ENCODE measurements at regions not wholly inside any gene's neighbourhood (a gene's known extent, or its start where the extent isn't known, plus 50 kb on each side); places are given as distances from the start of the nearest gene placed in this dataset.
"Not testable (repeated sequence)": the region's sequence is repeated elsewhere in the genome, so short reads cannot be mapped to it uniquely, and the experiment has no call there.

DNA sequence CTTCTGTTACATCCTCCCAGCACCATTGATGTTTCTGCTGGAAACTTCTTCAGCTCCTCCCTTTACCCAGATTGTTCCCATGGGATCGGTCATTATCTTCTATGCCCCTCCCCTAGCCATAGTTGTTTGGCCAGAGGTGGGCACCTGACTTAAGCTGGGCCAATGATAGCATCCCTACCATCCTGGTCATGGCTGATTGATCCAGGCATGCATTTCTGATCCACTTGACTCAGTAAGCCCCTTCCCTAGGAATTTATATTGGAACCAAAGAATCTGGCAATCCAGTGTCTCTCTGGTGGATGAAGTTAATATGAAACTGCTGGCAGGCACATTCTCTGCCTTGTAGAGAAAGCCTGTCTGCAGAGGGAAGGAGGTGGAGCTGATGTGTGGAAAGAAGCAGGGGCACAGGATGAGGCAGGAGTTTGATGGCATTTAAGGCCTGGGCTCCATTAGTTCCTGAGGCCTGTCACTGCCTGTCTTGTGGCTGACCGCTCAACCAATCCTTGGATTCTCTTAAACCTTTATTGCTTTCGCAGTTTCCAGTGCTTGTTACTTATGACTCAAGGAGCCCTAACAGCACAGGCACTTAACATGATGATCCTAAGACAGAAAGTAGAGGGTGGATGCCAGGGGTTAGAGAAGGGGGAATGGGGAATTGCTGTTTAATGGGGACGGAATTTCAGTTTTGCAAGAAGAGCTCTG is 152.4 kb downstream of the ABCC12 start:
- DNase-seq (ENCODE audit: low read depth), result no peak

DNA sequence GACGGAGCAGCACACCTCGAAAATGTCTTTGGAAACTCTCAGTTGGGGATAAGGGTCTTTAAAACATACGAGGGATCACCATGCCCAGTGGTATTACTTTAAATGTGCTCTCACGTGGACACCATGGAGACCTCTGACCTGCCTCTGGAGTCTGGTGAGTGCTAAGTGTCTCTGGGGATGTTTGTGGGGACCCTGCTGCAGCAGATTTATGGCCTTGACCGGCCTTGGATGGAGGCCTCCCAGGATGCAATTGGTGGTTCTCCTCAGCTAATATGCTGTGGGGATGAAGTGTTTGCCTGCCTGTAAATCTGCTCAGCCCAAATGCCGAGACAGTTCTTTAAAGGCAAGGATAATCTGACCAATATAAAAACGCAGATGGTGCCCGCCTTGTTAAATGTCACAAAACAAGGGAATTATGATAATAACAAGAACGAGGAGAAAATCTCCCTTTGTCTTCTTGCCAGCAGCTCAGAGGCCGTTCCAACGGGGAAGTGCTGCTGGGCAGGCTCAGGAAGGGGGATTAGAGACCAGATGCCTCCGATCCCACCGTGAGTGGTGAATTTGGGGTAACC is 154.4 kb downstream of the ABCC12 start:
- no peak for DNase-seq (ENCODE audit: low read depth)

DNA sequence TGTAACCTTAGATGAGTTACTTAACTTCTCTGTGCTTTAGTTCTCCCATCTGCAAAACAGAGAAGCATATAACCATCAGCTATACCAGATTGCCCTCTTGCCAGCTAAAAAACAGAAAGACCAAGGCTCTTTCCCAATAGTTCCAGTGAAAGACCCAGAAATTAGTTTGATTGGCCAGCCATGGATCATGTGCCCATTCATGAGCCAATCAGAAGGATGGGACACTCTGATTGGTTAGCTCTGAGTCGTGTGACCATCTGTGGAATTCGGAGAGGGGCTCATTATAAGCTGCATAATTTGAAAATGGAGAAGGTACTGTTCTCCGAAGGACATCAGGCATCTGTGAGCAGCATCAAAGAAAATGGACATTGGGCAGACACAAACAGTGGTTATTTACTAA is 155.2 kb downstream of the ABCC12 start:
- DNase-seq (ENCODE audit: low read depth), result no peak

DNA sequence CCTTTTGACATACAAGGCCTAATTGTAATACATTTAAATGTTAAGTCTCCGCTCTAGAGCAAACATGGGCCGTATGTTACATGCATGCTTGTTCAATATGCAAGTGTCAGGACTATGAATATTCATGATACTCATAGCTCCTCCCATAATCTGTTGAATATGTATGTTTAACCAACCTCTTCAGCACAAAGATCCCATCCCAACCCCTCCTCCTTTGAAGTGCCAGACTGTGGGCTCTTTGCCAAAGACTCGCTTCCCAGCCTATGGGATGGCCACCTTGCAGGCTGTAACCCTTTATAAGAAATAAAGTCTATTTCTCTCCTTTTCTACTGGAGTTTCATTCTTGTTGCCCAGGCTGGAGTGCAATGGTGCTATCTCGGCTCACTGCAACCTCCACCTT is 156.2 kb downstream of the ABCC12 start:
- DNase-seq (ENCODE audit: low read depth), result no peak

DNA sequence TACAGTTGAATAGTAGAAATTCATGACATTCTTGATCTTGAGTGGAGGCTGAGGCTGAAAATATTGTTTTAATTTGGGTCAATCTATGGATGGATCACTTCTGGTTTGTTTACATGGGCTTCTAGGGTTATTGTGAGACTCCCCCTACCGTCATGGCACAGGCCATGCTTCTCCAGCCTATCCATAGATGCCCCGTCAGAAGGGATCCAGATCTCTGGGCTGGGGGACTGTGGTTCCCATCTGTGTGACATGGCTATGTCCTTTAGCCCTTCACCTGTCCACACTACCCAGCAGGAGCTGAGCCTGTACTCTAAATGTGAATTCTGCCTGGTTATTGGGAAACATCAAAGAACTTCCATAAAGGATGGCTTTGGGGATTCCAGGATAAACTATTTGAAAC is 160.4 kb downstream of the ABCC12 start:
- DNase-seq (ENCODE audit: low read depth), result no peak

DNA sequence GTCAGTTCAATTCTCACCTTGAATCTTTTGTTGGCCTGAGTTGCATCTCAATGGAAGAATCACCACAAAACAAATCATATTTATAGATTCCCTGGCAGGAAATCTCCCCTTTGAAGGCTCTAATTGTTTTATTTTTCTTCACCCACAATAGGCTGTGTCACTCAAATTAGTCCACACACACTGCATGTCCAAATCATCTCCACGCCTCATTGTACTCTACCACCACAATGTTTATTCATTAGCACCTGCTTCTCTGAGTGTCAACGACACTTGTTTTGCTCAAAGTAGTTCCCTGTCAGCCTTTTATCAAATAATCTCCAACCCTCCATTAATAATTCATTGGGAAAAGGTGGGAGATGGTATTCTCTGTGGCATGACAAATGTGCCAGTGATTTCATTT is 164.3 kb downstream of the ABCC12 start:
- DNase-seq (ENCODE audit: low read depth), result no peak

DNA sequence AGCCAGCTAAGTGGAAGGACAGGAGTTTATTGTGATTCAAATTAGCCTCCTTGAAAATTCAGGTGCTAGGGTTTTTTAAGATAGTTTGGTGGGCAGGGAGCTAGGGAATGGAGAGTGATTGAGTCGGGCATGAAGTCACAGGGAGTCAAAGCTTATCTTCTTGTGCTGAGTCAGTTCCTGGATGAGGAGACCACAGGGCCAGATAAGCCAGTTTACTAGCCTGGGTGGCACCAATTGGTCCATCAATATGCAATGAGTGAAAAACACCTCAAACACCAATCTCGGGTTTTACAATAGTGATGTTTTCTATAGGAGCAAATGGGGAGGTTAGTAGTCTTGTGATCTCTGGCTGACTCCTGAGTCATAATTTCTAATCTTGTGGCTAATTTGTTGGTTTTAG is 165.1 kb downstream of the ABCC12 start:
- no peak for DNase-seq (ENCODE audit: low read depth)

DNA sequence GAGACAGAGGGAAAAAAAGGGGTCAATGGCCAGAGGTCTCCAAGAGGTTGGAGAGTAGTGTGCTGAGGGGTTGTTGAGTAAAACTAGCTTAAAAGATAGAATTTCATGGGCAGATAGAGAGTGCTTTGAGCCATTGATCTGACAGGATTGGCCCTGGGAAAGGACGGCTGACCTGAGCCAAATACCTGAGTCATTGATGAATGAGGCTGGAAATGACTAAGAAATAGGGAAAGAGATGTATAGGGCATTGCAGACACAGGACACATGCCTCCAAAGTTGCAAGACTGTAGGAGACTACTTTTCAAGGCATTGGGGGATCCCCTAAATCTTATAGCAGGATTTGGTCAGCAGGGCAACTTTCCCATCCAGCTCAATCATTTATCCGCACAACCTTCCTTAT is 168.7 kb downstream of the ABCC12 start:
- no peak for DNase-seq (ENCODE audit: low read depth)

DNA sequence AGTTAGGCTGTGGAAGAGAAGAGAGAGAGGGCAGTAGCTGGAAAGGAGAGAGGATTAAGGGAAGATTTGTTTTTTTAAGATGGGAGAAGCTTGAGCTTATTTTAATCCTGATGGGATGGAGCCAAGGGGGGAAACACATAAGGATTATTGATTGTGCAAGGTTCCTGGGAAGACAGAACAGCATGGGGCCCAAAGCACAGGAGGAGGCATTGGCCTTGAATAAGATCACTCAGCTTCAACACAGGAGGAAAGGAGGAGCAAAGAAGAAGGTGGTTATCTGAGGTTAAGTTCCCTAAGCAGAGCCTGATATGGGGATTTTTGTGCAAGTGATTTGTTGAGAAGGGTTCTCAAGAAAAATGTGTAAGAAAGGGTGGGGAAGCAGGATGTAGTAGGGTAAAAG is 169.8 kb downstream of the ABCC12 start:
- DNase-seq (ENCODE audit: low read depth), result no peak

DNA sequence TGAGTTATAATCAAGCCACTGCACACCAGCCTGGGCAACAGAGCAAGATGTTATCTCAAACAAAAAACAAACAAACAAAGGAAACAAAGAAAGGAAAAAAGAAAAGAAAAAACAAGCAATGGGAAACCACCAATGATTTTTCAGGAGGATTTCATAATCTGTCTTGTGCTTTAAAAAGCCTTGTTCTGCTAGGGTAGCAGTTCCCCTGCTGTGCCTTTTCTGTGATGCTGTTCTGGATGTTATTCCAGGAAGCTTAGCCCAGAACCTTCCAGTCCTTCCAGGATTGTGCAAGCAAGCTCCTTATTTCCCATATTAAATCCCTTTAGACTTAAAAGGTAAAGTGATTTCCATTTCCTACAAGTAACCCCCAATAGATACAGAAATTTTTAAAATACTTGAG is 171.1 kb downstream of the ABCC12 start:
- DNase-seq (ENCODE audit: low read depth), result no peak

DNA sequence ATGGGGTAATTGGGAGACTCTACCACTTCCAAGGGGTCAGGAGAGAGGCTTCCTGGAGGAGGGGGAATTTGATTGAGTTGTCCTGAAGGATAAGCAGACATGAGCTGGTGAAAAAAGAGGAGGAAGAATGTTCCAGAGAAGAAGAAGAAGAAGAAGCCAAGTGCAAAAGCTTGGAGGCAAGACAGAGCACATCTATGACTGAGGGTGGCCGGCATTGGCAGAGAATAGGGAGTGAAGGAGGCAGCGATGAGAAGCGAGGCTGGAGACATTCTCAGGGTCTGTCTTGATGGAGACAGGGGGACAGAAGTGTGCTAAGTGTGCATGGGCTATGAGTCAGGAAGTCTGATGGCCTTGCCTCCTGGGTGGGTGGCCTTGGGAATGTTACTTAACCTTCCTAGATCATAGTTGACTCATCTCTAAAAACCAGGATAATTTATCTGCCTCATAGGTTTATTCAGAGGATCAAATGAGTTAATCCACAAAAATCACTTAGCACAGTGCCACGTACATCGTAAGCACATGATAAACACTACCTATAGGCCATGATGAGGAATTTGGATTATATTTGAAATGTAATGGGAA is 171.7 kb downstream of the ABCC12 start:
- DNase-seq (ENCODE audit: low read depth), result no peak

DNA sequence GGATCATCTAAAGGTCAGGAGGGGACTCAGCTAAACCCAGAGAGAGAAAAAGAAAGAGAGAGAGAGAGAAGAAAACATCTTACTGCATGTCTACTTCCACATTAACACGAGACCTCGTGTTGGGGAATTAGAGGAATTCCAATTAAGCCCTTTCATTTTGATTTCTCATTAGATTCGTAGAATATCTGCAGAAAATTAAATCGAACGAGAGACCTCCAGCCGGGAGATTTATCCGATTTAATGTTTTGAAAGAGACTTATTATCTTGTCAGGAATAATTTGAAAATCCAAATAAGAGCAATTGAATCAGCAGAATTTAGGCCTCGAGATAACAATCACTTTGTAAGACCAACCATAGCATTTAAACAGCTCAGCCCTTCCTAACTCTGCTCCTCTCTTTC is 175.6 kb downstream of the ABCC12 start:
- no peak for DNase-seq (ENCODE audit: low read depth)

DNA sequence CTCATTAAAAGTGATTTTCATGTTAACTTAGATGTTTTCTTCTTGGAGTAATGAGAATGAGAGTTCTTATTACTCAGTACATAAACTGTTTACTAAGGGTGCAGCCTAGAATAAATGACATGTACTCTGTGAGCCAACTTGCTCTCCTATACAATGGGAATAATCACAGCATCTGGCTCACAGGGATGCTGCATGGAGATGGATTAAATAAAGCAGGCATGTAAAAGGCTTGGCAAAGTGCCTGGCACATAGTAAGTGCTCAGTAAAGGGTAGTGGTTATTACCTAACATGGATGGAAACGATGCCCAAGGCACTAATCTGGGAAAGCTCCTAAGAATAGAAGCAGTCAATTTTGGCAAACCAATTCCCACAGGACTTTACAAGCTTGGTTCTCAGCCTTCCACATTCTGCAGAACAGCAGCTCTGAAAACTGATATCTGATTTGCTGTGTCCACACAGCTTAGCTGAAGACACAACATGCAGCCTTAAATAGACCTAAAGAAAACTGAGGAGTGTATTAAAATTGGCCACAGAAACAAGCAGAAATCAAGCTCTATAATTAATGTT is 176.1 kb downstream of the ABCC12 start:
- DNase-seq (ENCODE audit: low read depth), result no peak

DNA sequence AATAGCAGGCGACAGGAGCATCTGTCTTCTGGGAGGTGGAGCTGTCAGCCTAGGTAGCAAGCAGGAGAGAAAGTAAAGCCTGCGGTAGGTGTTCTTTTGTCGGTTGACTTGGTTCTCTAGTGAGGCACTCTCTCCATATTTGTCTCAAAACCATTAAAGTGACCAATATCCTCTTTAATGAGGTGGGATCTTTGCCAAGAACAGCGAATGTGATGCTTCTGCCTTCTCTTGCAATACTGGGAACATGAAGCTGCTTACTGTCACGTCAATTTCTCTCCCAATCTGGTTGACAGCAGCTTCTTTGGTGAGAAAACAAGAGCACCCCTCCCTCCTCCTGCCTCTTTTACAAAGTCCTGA is 176.7 kb downstream of the ABCC12 start:
- DNase-seq (ENCODE audit: low read depth), result no peak

DNA sequence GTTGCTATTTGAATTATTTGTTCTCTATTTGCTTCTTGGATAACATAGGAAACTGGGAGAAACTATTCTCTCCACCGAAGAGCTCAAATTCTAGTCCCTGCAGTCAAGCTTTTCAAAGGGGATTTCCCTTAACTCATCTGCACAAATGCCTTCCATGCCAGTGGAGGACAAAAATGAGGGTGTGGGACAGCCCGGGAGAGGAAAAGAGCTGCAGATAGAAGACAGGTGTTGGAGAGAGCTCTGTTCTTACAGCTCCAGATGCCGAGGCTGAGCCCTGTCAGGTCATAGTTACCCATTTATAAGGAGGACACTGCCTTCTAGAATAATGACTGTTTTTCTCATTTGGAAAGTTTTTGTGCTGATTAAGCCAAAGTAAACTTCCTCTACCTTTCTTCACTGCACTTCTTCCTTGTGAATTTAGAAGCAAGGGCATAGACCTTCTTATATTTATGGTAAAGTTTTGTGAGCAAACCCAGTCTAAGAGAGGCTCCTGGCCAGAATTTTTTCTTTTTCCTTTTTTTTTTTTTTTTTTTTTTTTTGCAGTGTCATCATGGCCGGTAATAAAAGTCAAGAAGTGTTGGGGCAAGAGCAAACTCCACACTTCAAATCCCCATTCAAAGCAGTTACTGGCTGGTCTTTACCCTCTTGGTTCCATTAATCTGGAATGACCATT is 177.2 kb downstream of the ABCC12 start:
- DNase-seq (ENCODE audit: low read depth), result no peak

DNA sequence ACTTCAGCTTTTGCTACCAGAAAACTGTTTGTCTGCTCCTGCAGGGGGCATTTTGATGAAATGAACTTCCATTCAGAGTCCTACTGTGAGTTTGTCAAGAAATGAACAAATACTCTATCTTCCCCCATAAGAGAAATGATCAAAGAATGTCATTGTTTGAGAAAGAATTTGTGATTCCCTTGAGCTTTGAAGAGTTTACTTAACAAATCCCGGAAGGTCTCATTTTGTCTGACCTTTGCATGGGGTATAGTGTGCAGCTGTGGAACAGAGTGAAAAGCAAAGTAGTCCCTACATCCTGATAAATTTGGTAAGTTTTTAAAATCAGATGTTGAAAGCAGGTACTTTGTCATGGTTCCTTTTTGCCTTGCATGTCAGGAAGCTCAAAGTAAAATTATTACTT is 178.0 kb downstream of the ABCC12 start:
- DNase-seq (ENCODE audit: low read depth), result no peak

DNA sequence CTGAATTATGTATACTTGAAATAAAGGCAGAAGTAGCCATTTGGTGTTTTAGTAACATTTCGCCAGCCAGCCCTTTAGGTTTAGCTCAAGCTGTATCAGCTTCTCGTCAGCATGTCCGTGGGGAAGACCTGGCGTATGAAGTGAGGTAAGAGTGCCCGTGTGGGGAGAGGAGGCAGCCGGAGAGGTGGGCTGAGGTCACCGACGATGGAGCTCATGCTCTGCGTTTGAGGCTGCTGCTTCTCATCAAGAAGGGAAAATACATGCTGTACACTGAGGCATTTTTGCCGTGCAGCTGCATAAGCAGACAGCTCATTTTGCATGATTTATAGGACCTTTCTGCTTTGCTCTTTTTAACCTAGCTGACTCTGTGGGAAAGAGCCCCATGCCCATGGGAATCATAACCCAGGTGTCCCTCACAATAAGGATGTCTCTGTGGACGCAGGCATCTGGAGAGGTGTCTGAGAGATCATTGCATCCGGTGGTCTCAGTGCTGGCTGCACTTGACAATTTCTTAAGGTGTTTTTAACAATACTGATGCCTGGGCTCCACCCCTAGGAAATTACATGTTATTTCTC is 179.1 kb downstream of the ABCC12 start:
- DNase-seq (ENCODE audit: low read depth), result no peak

DNA sequence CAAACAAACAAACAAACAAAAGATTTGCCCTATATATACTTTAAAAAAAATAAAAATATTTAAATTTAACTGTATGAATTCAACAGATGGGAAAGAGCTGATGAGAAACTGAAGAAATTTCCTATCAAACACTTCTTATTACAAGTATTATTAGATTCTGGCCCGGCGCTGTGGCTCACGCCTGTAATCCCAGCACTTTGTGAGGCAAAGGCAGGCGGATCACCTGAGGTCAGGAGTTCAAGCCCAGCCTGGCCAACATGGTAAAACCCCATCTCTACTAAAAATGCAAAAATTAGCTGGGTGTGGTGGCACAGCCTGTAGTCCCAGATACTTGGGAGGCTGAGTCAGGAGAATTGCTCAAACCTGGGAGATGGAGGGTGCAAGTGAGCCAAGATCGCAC is 180.8 kb downstream of the ABCC12 start:
- DNase-seq (ENCODE audit: low read depth), result not testable (repeated sequence)

DNA sequence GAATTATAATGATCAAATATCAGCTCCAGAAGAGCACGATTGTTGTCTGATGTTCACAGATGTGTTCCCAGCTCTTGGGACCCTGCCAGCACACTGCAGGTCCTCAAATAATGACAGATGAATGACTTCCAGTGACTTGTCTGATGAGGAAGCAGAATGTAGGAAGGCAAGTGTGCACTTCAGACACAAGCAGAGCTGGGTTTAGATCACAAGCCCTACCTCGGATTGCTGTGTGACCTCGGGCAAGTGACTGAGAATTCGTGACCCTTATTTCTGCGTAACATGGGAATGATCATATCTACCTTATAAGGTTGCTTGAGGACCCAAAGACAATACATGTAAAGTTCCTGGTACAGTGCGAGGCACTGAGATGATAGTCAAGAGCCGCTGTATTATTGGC is 182.2 kb downstream of the ABCC12 start:
- no peak for DNase-seq (ENCODE audit: low read depth)

DNA sequence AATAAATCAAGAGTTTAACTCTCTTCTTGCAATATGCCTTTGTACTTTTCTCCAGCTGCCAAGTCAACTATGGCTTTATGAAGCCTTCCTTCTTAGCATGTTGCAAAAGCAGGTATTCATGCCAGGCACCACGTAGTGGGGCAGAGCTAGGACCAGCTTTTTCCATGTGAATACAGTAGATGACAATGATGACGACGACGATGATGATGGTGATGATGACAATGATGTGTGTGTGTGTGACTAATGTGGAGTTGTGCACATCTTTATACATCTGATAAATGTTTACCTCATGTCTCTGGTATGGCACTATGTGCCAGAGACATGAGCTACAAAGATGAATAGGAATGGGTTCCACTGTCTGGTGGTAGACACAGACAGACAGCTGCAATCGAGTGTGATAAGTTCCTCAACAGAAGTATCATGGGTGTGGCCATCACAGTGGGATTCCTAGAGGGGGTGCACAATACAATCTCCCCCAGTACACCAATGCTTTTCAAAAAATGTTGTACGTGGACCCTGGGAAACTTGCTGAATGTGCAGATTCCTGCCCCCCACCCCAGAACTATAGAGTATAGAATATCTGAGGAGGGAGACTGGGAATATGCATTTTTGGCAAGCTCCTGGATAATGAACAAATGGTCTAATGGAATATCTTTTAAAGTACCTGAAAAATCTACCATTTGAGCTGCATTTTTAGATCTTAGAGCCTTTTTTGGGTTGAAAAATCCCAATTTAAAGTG is 183.4 kb downstream of the ABCC12 start:
- no peak for DNase-seq (ENCODE audit: low read depth)

DNA sequence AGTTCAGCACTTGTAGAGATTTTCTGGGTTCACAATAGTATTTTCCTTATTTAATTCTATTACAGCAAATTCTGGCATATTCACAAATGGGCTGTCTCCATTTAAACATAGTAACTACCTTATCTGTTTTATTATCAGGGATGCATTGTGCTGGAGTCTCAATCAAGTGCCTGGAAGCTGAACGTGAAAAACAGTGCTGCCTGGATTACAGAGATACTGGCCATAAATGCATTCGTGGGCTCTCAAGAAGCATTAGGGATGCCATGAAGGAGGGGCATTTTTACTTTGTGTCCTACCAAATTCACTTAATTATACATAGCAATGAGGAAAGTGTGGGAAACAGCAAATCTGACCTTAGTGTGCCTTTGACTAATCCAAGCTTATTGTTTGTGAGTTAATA is 184.6 kb downstream of the ABCC12 start:
- no peak for DNase-seq (ENCODE audit: low read depth)

DNA sequence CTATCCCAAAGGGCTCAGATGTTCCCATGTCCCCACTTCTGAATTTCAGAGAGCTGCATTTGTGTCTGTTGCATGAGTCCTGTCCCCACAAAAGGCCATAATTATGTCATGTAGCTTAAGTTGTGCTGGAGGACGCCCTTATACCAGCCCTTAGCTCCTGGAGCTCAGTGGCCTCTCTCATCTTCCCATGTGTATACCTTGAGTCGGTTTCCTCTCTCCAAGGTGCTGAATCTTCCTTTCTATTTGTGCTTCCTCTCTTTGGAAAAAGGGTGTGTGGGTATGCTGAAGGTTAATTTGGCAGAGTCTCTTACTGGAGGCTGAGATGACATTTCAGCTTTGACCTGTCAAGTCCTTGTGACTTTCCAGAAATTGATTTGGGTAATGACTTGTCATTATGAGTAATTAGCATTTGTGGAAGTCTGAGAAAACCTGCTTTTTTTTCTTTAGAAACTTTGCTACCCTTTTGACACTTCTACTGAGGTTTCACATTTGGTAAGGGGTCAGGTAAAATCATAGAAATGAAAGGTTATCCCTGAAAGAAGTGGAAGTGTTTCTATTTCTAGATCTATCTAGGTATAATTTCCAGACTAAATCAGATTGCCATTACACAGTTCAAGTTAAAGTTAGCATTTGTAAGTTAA is 185.4 kb downstream of the ABCC12 start:
- no peak for DNase-seq (ENCODE audit: low read depth)

Measured in CMK (cell line).